SIG-M5 treated with dmso at 0.1 percent for 504 hours (cell line): ENCODE measurements at regions not wholly inside any gene's neighbourhood (a gene's known extent, or its start where the extent isn't known, plus 50 kb on each side); places are given as distances from the start of the nearest gene placed in this dataset.
"Not testable (repeated sequence)": the region's sequence is repeated elsewhere in the genome, so short reads cannot be mapped to it uniquely, and the experiment has no call there.

Experiments
- DNase-seq: peaks from one replicate; lab custom pipeline; 2025; ENCODE audit not compliant: unreplicated experiment; lab: John Stamatoyannopoulos, UW

DNA sequence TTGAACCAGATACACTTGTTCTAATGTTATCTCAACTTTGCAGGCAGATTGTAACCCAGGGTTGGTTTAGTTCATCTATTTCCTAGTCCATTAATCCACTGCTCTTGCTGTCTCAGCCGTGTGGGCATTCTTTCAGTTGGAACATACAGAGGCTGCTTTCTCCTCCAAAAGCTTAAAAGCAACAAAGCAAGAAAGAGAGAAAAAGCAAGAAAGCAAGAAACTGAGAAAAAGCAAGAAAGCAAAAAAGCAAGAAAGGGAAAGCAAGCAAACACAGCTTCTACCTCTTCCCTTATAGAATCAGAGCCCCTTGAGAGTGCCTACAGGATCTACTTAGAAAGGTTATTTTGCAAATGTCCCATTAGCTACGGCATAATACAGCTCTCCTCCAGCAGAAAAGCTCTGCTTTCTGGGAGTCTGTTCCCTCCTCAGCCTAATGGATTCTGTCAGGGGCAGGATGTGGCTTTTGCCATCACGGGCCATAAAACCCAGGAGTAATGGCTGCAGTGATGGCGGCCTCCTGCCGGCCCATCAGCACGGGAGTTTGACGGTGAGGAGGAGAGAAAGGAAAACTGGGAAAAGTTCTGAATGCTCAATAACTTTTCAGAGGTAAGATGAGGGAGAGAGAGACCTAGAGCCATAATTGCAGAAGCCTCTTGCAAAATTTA is 156.8 kb upstream of the JARID2 start:
- DNase-seq = peak; percentile 17

DNA sequence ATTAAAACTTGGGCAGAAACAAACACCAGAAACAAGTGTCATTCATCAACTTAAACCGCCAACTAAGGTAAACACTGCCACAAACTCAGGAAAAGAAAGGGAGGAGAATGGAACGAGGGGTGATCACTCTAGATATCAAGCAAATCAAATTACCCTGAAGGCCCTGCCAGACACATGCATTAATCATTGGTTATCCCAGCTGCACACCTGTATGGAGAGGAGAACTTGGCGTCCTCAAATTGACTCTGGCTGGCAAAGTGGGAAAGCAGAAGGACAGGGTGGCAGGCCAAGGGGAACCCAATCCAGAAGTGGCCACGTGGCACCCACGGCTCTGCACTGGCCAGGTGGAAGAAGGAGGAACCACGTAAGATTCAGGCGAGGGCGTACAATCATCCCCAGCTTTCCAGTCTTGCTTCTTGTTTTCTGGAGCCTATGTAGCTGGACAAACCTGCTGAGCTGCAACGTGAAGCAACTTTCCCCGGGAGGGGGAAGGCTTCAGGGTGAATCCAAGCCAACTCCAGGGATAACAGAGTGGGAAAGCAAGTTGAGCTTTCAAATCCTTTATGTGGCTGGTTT is 156.2 kb upstream of the JARID2 start:
- DNase-seq = peak; percentile 88

GRCh38 chr6:15090145-15090579 is 155.7 kb upstream of the JARID2 start:
- DNase-seq = peak; percentile 88

- DNase-seq = no peak
These were observed 155.0 kb upstream of the JARID2 start for GRCh38 chr6:15090745-15091384.

DNA sequence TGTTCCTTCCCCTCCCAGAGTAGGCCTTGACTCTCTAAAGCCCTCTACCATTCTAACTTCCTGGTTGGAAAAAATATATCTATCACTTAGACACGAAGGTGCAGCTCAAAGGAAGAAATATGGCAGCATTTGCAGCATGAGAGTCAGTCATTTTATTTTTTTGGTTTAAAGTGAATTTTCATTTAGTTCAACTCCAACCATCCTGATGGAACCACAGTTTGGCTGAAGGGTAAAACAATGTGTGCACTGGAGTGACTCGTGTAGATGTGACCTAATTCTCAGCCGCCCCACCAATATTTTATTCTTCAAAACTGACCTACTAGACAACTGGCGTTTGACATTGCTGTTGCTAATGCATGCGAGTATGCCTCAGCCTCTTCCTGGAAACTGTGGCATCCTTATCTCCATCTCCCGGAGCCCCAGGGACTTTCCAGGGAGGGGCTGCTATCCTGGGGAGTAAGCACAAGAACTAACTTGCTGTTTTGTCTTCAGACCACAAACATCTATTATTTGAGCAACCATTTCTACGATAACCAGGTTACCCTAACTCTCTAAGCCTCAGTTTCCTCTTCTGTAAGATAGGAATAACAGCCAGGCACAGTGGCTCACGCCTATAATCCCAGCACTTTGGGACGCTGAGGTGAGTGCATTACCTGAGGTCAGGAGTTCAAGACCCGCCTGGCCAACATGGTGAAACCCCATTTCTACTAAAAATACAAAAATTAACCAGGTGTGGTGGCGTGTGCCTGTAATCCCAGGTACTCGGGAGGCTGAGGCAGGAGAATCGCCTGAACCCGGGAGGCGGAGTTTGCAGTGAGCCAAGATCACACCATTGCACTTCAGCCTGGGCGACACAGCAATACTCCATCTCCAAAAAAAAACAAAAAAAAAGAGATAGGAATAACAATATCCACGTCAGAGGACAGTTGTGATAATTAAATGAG is 148.7 kb upstream of the JARID2 start:
- no peak for DNase-seq

DNA sequence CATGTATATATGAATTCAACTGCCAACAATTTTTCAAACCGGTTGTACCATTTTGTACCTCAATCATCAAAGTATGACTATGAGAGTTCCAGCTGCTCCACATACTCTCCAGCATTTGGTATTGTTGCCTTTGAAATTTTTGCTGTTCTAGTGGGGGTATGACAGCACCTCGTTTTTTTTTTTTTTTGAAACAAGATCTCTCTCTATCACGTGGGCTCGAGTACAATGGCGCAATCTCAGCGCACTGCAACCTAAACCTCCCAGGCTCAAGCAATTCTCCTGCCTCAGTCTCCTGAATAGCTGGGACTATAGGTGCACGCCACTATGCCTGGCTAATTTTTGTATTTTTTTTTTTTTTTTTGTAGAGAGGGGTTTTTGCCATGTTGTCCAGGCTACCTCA is 144.7 kb upstream of the JARID2 start:
- no peak for DNase-seq

GRCh38 chr6:15102241-15102640 is 143.6 kb upstream of the JARID2 start:
- no peak for DNase-seq

DNA sequence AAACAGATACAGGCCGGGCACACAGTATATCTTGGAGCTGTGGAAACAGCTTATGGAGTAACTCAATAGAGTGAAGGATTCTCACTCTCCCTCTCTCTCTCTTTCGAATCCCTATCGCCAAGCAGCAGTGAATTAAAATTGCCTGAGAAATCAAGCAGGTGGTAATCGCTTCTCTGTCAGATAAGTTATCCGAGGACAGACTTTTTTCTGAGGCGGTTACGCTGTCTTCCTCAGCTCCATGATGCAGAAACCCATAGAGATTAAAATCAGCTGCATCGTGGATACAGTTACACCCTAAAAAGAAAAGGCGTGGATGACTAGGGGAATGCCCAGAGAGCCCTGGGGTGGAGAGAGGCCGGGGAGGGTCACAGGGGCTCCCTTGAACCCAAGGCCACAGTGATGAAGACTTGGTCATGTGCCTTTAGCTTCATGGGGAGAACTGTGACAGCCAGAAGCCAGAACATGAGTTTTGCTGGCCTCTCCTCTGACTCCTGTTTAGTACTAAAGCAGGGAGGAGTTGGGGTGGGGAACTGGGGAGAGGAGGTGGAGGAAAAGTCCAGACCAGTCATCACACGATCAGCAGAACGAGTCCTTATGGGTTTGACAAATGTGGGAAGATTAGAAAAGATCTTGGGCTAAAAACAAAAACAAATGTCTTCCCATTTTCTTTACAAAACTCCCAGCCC is 138.8 kb upstream of the JARID2 start:
- no peak for DNase-seq

DNA sequence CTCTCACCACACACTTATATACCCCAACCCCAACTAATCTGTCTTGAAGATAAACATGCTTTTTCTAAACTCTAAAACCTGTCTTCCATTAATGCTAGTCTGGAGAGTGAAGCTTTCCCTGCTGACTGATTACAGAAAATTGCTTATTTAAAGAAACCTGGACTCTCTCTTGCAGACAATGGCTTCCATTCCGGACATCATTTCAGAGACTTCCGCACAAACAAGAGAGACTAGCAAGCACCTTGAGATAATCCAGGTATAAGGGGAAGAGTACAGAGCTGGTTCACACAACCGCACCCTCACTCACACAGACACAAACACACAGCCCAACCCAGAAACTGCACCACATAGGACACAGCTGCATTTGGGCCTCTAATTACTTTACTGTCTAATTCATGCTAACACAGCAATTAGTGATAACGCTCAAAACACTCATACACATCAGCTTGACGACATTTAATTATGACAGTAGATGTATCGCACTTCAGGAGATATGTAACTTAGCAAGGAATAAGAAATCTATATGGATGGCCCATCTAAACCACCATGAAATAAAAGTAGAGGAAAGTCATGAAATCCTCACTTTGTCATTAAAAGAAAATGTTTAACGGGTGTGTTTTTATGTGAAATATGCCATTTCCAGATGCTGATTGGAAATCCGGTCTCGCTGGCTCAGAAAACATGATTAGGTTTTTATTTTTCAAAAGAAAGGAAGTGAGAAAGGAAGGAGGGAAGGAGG is 138.1 kb upstream of the JARID2 start:
- DNase-seq = no peak

- no peak for DNase-seq
These were observed 137.5 kb upstream of the JARID2 start for GRCh38 chr6:15108383-15108715.

- DNase-seq = peak; percentile 68
These were observed 136.4 kb upstream of the JARID2 start for GRCh38 chr6:15109338-15110090.

- no peak for DNase-seq
These were observed 135.0 kb upstream of the JARID2 start for GRCh38 chr6:15110726-15111354.

GRCh38 chr6:15111576-15111975 is 134.3 kb upstream of the JARID2 start:
- not testable (repeated sequence) for DNase-seq

DNA sequence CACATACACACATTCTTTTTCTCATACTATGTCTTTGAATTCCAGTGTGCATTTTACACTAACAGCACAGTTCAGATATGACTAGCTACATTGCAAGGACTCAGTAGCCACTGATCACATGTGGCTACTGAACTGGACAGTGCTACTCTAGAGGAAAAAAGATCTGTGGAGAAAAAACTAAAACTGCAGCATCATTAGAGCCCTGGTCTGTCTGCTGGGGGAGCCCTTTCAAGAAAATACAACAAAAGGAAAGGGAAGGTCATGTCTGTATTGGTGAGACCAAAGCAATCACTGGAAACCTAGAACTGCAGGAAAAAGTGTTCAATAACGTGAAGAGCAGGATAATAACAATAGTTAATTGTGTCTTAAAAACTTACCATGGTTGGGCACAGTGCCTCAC is 132.3 kb upstream of the JARID2 start:
- DNase-seq = no peak

DNA sequence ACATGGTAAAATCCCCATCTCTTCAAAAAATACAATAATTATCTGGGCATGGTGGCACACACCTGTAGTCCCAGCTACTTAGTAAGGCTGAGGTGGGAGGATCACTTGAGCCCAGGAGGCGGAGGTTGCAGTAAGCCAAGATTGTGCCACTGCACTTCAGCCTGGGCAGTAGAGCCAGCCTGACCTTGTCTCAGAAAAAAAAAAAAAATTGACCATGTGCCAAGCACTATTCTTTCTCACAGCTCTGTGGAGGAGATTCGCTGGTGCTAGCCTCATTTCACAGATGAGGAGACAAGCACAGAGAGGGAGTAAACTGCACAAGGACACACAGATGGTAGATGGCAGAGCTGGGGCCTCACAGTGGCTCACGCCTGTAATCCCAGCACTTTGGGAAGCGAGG is 131.8 kb upstream of the JARID2 start:
- no peak for DNase-seq

GRCh38 chr6:15116889-15117288 is 129.0 kb upstream of the JARID2 start:
- no peak for DNase-seq

- DNase-seq = no peak
These were observed 124.4 kb upstream of the JARID2 start for GRCh38 chr6:15121443-15121842.

DNA sequence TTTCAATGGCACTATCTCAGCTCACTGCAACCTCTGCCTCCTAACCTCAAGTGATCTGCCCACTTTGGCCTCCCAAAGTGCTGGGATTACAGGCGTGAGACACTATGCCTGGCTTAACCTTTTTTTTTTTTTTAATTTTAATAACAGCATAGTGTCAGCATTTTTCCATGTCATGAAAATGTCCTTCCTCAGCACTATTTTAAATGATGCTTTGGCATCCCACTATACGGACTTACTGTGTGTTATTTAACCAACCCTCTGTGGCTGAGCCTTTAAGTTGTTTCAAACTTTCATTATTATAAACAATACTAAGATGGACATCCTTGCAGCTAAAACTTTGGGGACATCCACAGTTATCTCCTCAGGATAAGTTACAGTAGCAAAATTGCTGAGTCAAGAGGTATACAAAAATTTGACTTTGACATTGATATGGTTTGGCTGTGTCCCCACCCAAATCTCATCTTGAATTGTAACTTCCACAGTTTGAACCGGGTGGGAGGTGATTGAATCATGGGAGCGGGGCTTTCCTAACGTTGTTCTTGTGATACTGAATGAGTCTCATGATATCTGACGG is 123.8 kb upstream of the JARID2 start:
- no peak for DNase-seq

DNA sequence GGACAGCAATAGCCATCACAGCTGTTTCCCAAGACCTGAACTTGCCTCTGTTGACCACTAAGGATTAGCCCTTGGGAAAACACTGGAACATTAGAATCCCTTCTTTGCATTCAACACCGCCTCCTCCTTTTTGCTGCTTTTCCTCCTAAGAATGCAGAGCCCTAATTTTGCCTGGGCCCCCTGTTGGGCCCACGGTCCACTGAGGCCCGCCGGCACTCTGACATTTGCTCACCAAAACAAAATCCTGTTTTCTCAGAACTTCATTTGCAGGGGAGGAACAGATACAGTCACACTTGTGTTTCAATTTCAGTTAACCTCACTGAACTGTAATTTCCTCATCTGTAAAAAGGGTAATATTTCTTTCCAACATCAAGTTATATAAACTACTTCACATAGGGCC is 116.0 kb upstream of the JARID2 start:
- DNase-seq = no peak
